ENCODE measurements at regions not wholly inside any gene's neighbourhood (a gene's known extent, or its start where the extent isn't known, plus 50 kb on each side); places are given as distances from the start of the nearest gene placed in this dataset.

DNA sequence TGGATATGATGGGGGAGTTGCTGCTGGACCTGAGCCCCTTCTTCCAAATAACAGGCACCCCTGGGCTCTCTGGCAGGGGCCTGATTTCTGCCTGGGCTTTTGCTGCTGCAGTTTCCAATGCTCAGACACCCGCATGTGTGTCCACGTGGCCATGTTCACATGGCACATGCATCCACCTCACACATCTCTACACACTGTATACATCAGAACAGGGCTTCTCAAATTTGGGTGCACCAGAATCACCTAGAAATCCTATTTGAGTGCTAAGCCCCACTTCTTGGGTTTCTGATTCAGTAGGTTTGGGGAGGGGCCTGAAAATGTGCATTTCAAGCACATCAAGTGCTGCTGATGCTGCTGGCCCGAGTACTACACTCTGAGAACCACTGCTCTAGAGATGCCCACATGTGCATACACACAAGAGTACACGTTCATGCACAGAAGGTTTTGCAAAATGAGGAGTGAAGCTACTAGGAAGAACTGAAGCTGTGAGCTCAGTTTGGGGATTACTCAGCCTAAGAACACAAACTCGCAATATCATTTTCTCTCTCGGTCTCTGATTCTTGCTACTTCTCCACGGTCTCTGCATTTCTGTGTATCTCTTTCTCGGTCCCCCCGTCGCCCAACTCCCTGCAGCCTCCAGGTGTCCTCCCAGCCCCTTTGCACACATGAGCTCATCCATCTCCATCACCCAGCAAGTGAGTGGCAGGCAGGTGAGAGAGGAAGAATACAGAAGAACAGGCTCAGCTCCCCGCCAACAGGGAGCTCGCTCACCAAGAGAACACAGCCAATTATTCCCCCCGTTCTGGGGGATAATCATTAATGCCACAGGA lies 97.0 kb downstream of the PCDH1 start:
- Histone ChIP-seq H4K20me1 (ENCODE audit: insufficient read depth) (no peaks in the 10 kb centered on the region), H3F3A (ENCODE audit: insufficient read depth, low read length, poor library complexity, severe bottlenecking) (no peaks in the 10 kb centered on the region), H3K9me3 (ENCODE audit: low read length) (no peaks in the 10 kb centered on the region), H3K4me3 (ENCODE audit: low read length) (no peak overlapping the region), H3K36me3 (ENCODE audit: insufficient read depth, low read length) (no peaks in the 10 kb centered on the region), H3K79me2 (replicated peaks; ENCODE audit: insufficient read depth, low read length) (no peaks in the 10 kb centered on the region), H3K9me2 (ENCODE audit: insufficient read depth, low read length) (no peaks in the 10 kb centered on the region), H2AFZ (ENCODE audit: low read depth, low read length) (no peak overlapping the region), H3K27ac (ENCODE audit: low read length) (peak overlapping the region; percentile 72), H3K9ac (ENCODE audit: low read length) (peak overlapping the region; percentile 52), H3K27me3 (ENCODE audit: insufficient read depth, low read depth, low read length) (no peaks in the 10 kb centered on the region), H3K4me2 (ENCODE audit: low read length) (no peak overlapping the region)
- TF ChIP-seq TAF1 (IDR thresholded peaks at IDR 0.05; ENCODE audit: low read depth) (no peak), SMC3 (conservative IDR thresholded peaks at IDR 0.05; ENCODE audit: poor library complexity) (peak; percentile 75), EP300 (conservative IDR thresholded peaks at IDR 0.05; ENCODE audit: poor library complexity, severe bottlenecking) (peak; percentile 52), EZH2 (IDR thresholded peaks at IDR 0.05; ENCODE audit: borderline replicate concordance, insufficient read depth, low read length, poor library complexity, severe bottlenecking) (no peak), POLR2AphosphoS5 (IDR thresholded peaks at IDR 0.05) (peak; percentile 46), MXI1 (conservative IDR thresholded peaks at IDR 0.05; ENCODE audit: poor library complexity, severe bottlenecking) (no peak), RAD21 (conservative IDR thresholded peaks at IDR 0.05) (peak; percentile 71)
- TF ChIP-seq, protein P1, sequence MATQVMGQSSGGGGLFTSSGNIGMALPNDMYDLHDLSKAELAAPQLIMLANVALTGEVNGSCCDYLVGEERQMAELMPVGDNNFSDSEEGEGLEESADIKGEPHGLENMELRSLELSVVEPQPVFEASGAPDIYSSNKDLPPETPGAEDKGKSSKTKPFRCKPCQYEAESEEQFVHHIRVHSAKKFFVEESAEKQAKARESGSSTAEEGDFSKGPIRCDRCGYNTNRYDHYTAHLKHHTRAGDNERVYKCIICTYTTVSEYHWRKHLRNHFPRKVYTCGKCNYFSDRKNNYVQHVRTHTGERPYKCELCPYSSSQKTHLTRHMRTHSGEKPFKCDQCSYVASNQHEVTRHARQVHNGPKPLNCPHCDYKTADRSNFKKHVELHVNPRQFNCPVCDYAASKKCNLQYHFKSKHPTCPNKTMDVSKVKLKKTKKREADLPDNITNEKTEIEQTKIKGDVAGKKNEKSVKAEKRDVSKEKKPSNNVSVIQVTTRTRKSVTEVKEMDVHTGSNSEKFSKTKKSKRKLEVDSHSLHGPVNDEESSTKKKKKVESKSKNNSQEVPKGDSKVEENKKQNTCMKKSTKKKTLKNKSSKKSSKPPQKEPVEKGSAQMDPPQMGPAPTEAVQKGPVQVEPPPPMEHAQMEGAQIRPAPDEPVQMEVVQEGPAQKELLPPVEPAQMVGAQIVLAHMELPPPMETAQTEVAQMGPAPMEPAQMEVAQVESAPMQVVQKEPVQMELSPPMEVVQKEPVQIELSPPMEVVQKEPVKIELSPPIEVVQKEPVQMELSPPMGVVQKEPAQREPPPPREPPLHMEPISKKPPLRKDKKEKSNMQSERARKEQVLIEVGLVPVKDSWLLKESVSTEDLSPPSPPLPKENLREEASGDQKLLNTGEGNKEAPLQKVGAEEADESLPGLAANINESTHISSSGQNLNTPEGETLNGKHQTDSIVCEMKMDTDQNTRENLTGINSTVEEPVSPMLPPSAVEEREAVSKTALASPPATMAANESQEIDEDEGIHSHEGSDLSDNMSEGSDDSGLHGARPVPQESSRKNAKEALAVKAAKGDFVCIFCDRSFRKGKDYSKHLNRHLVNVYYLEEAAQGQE (IDR thresholded peaks at IDR 0.05; ENCODE audit: borderline replicate concordance): no peak
- TF ChIP-seq, protein P2, sequence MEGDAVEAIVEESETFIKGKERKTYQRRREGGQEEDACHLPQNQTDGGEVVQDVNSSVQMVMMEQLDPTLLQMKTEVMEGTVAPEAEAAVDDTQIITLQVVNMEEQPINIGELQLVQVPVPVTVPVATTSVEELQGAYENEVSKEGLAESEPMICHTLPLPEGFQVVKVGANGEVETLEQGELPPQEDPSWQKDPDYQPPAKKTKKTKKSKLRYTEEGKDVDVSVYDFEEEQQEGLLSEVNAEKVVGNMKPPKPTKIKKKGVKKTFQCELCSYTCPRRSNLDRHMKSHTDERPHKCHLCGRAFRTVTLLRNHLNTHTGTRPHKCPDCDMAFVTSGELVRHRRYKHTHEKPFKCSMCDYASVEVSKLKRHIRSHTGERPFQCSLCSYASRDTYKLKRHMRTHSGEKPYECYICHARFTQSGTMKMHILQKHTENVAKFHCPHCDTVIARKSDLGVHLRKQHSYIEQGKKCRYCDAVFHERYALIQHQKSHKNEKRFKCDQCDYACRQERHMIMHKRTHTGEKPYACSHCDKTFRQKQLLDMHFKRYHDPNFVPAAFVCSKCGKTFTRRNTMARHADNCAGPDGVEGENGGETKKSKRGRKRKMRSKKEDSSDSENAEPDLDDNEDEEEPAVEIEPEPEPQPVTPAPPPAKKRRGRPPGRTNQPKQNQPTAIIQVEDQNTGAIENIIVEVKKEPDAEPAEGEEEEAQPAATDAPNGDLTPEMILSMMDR (IDR thresholded peaks at IDR 0.05; ENCODE audit: poor library complexity, severe bottlenecking): peak; percentile 62

DNA sequence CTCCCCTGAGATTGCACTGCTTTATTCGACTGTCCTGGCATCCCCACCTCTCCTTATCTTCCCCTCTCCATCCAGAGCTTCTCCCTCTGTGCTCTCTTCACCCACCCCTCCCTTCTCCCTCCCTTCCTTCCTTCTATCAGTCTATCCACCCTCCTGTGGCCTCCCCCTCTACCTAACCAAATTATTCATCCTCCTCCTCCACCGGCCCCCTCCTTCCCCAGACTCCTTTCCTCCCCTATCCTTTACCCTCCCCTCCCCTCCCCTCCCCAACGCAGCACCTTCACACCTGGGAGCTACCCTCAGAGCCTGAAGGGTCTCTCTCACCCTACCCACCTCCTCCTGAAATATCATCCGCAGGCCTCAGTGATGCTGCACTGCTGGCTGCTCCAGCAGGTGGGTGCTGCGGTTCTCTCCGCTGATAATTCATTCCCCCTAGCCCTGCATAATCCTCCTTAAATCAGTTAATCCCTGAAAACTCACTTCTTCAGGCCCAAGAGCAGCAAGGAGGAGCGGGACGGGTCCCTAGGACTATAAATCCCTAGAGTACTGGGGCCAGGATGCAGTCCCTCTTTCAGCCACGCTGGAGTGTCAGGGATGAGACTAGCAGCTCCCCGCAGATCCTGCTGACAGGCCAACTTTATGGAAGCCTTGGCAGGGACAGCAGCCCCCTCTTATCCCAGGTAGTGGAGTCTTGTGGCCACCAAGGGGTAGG lies 97.8 kb downstream of the PCDH1 start:
- H3K4me2 ChIP-seq (ENCODE audit: low read length): no peak overlapping the region
- peak overlapping the region; percentile 72 for H3K27ac ChIP-seq (ENCODE audit: low read length)
- H3K79me2 ChIP-seq (replicated peaks; ENCODE audit: insufficient read depth, low read length): no peaks in the 10 kb centered on the region
- no peaks in the 10 kb centered on the region for H3F3A ChIP-seq (ENCODE audit: insufficient read depth, low read length, poor library complexity, severe bottlenecking)
- H3K9me3 ChIP-seq (ENCODE audit: low read length): no peaks in the 10 kb centered on the region
- H3K27me3 ChIP-seq (ENCODE audit: insufficient read depth, low read depth, low read length): no peaks in the 10 kb centered on the region
- peak overlapping the region; percentile 52 for H3K9ac ChIP-seq (ENCODE audit: low read length)
- H4K20me1 ChIP-seq (ENCODE audit: insufficient read depth): no peaks in the 10 kb centered on the region
- H3K9me2 ChIP-seq (ENCODE audit: insufficient read depth, low read length): no peaks in the 10 kb centered on the region
- H3K36me3 ChIP-seq (ENCODE audit: insufficient read depth, low read length): no peaks in the 10 kb centered on the region
- TF ChIP-seq, protein P2 (IDR thresholded peaks at IDR 0.05; ENCODE audit: poor library complexity, severe bottlenecking): peak; percentile 14
- TF ChIP-seq RAD21 (conservative IDR thresholded peaks at IDR 0.05): no peak
- TF ChIP-seq TAF1 (IDR thresholded peaks at IDR 0.05; ENCODE audit: low read depth): no peak
- no peak for TF ChIP-seq POLR2AphosphoS5 (IDR thresholded peaks at IDR 0.05)
- no peak overlapping the region for H2AFZ ChIP-seq (ENCODE audit: low read depth, low read length)
- no peak overlapping the region for H3K4me3 ChIP-seq (ENCODE audit: low read length)

Data from neural cell (in vitro differentiated cells).